IPS-20b (cell line): ENCODE measurements at regions not wholly inside any gene's neighbourhood (a gene's known extent, or its start where the extent isn't known, plus 50 kb on each side); places are given as distances from the start of the nearest gene placed in this dataset.
"Not testable (repeated sequence)": the region's sequence is repeated elsewhere in the genome, so short reads cannot be mapped to it uniquely, and the experiment has no call there.

Source experiments
- H3K27ac ChIP-seq: one replicate; pipeline ENCODE4 v1.5.1; 2013; ENCODE audit warnings: low read length
- H3K27me3 ChIP-seq: 2 replicates; pipeline ENCODE4 v1.6.1; 2013; ENCODE audit warnings: mild to moderate bottlenecking, low read length, inconsistent platforms; ENCODE audit not compliant: insufficient read depth
- H3K36me3 ChIP-seq: 2 replicates; pipeline ENCODE4 v1.6.1; 2013; ENCODE audit warnings: low read depth, mild to moderate bottlenecking, inconsistent platforms, low read length, moderate library complexity; ENCODE audit not compliant: insufficient read depth
- H3K4me1 ChIP-seq: 2 replicates; pipeline ENCODE4 v1.6.1; 2013; ENCODE audit warnings: mild to moderate bottlenecking, control low read depth, inconsistent platforms, low read length, moderate library complexity; ENCODE audit not compliant: insufficient read depth
- H3K4me3 ChIP-seq: 2 replicates; pipeline ENCODE4 v1.5.1; 2013; ENCODE audit warnings: mild to moderate bottlenecking, low read length, inconsistent platforms
- H3K9ac ChIP-seq: 2 replicates; pipeline ENCODE4 v1.6.1; 2013; ENCODE audit warnings: low read depth, mild to moderate bottlenecking, inconsistent platforms, low read length, moderate library complexity
- H3K9me3 ChIP-seq: 2 replicates; pipeline ENCODE4 v1.6.1; 2013; ENCODE audit warnings: mild to moderate bottlenecking, low read depth, low read length, inconsistent platforms; ENCODE audit not compliant: insufficient read depth

- H3K4me1 ChIP-seq = no peaks in the 10 kb centered on the region
- no peaks in the 10 kb centered on the region for H3K9me3 ChIP-seq
- no peaks in the 10 kb centered on the region for H3K27me3 ChIP-seq
- no peaks in the 10 kb centered on the region for H3K36me3 ChIP-seq
- H3K4me3 ChIP-seq = no peak overlapping the region
- no peak overlapping the region for H3K9ac ChIP-seq
- no peak overlapping the region for H3K27ac ChIP-seq
Observed at GRCh38 chr11:100592619-100593260, 94.3 kb upstream of the ARHGAP42 start.

- H3K9me3 ChIP-seq = no peaks in the 10 kb centered on the region
- no peak overlapping the region for H3K4me3 ChIP-seq
- H3K27ac ChIP-seq = no peak overlapping the region
- H3K27me3 ChIP-seq = no peaks in the 10 kb centered on the region
- no peaks in the 10 kb centered on the region for H3K4me1 ChIP-seq
- no peak overlapping the region for H3K9ac ChIP-seq
- no peaks in the 10 kb centered on the region for H3K36me3 ChIP-seq
Observed at GRCh38 chr11:100593291-100593690, 93.8 kb upstream of the ARHGAP42 start.

GRCh38 chr11:100594320-100594719 is 92.8 kb upstream of the ARHGAP42 start:
- H3K27ac ChIP-seq = no peak overlapping the region
- H3K9me3 ChIP-seq = no peaks in the 10 kb centered on the region
- no peaks in the 10 kb centered on the region for H3K4me1 ChIP-seq
- H3K36me3 ChIP-seq = no peaks in the 10 kb centered on the region
- H3K4me3 ChIP-seq = no peak overlapping the region
- no peaks in the 10 kb centered on the region for H3K27me3 ChIP-seq
- no peak overlapping the region for H3K9ac ChIP-seq

GRCh38 chr11:100600941-100601340 is 86.1 kb upstream of the ARHGAP42 start:
- Histone ChIP-seq H3K9me3 (no peaks in the 10 kb centered on the region), H3K4me1 (no peaks in the 10 kb centered on the region), H3K27ac (no peak overlapping the region), H3K36me3 (no peaks in the 10 kb centered on the region), H3K9ac (no peak overlapping the region), H3K4me3 (no peak overlapping the region), H3K27me3 (no peaks in the 10 kb centered on the region)

- H3K27ac ChIP-seq = no peak overlapping the region
- no peak overlapping the region for H3K9ac ChIP-seq
- H3K36me3 ChIP-seq = no peaks in the 10 kb centered on the region
- no peaks in the 10 kb centered on the region for H3K4me1 ChIP-seq
- no peaks in the 10 kb centered on the region for H3K9me3 ChIP-seq
- H3K4me3 ChIP-seq = no peak overlapping the region
- H3K27me3 ChIP-seq = no peaks in the 10 kb centered on the region
Observed at GRCh38 chr11:100602716-100603115, 84.4 kb upstream of the ARHGAP42 start.

GRCh38 chr11:100607761-100608160 is 79.3 kb upstream of the ARHGAP42 start:
- H3K4me1 ChIP-seq, H3K36me3 ChIP-seq, H3K27ac ChIP-seq, H3K9me3 ChIP-seq, H3K4me3 ChIP-seq, H3K9ac ChIP-seq, H3K27me3 ChIP-seq: not testable (repeated sequence)

GRCh38 chr11:100612766-100613165 is 74.3 kb upstream of the ARHGAP42 start:
- no peaks in the 10 kb centered on the region for H3K27me3 ChIP-seq
- no peaks in the 10 kb centered on the region for H3K36me3 ChIP-seq
- H3K9ac ChIP-seq = no peak overlapping the region
- no peak overlapping the region for H3K27ac ChIP-seq
- H3K4me3 ChIP-seq = no peak overlapping the region
- no peaks in the 10 kb centered on the region for H3K4me1 ChIP-seq
- H3K9me3 ChIP-seq = no peaks in the 10 kb centered on the region

- Histone ChIP-seq H3K9me3 (peaks cover 24% of the 10 kb centered on the region), H3K9ac (no peak overlapping the region), H3K27ac (no peak overlapping the region), H3K27me3 (no peaks in the 10 kb centered on the region), H3K4me3 (no peak overlapping the region), H3K4me1 (peaks cover 13% of the 10 kb centered on the region), H3K36me3 (no peaks in the 10 kb centered on the region)
Observed at GRCh38 chr11:100618914-100619313, 68.2 kb upstream of the ARHGAP42 start.

- Histone ChIP-seq H3K36me3 (no peaks in the 10 kb centered on the region), H3K9ac (no peak overlapping the region), H3K4me1 (peaks cover 13% of the 10 kb centered on the region), H3K27me3 (no peaks in the 10 kb centered on the region), H3K4me3 (no peak overlapping the region), H3K9me3 (peaks cover 24% of the 10 kb centered on the region), H3K27ac (no peak overlapping the region)
Observed at GRCh38 chr11:100619484-100619883, 67.6 kb upstream of the ARHGAP42 start.

- Histone ChIP-seq H3K9me3 (peaks cover 24% of the 10 kb centered on the region), H3K9ac (no peak overlapping the region), H3K36me3 (no peaks in the 10 kb centered on the region), H3K4me3 (no peak overlapping the region), H3K27me3 (no peaks in the 10 kb centered on the region), H3K4me1 (peaks cover 13% of the 10 kb centered on the region), H3K27ac (no peak overlapping the region)
Observed at GRCh38 chr11:100622404-100622803, 64.7 kb upstream of the ARHGAP42 start.

GRCh38 chr11:100624346-100624745 is 62.7 kb upstream of the ARHGAP42 start:
- H3K9ac ChIP-seq = no peak overlapping the region
- H3K27ac ChIP-seq = no peak overlapping the region
- H3K4me3 ChIP-seq = no peak overlapping the region
- peaks cover 5% of the 10 kb centered on the region; the same call in 1 of the 2 replicates for H3K4me1 ChIP-seq
- H3K9me3 ChIP-seq = peaks cover 24% of the 10 kb centered on the region
- no peaks in the 10 kb centered on the region for H3K36me3 ChIP-seq
- H3K27me3 ChIP-seq = no peaks in the 10 kb centered on the region

GRCh38 chr11:100625041-100625440 is 62.0 kb upstream of the ARHGAP42 start:
- peaks cover 24% of the 10 kb centered on the region for H3K9me3 ChIP-seq
- no peaks in the 10 kb centered on the region for H3K36me3 ChIP-seq
- H3K27me3 ChIP-seq = no peaks in the 10 kb centered on the region
- no peak overlapping the region for H3K4me3 ChIP-seq
- H3K4me1 ChIP-seq = no peaks in the 10 kb centered on the region
- no peak overlapping the region for H3K27ac ChIP-seq
- H3K9ac ChIP-seq = no peak overlapping the region
